C4-2B (cell line): ENCODE measurements at regions not wholly inside any gene's neighbourhood (a gene's known extent, or its start where the extent isn't known, plus 50 kb on each side); places are given as distances from the start of the nearest gene placed in this dataset.

Experiments used
- H3K27ac ChIP-seq: fragments of 450-650 bp; 2 replicates; pipeline ENCODE4 v1.5.1; 2017
- CTCF ChIP-seq: fragments of 450-650 bp; conservative IDR thresholded peaks from 2 replicates; pipeline ENCODE4 v1.5.1; 2017; ENCODE audit warnings: mild to moderate bottlenecking
- ZFX ChIP-seq: fragments of 450-650 bp; IDR thresholded peaks from 2 replicates; pipeline ENCODE4 v1.6.1; 2017

- H3K27ac ChIP-seq: no peak overlapping the region
- TF ChIP-seq CTCF: no peak
- TF ChIP-seq ZFX: no peak
Observed at GRCh38 chr13:68608147-68608546, 1378.0 kb upstream of the PCDH9 start.

- H3K27ac ChIP-seq: no peak overlapping the region
- TF ChIP-seq ZFX: no peak
- no peak for TF ChIP-seq CTCF
Observed at GRCh38 chr13:68597641-68598040, 1367.5 kb upstream of the PCDH9 start.

GRCh38 chr13:68588623-68589022, 1358.5 kb upstream of the PCDH9 start:
- H3K27ac ChIP-seq: no peak overlapping the region
- no peak for TF ChIP-seq CTCF

GRCh38 chr13:68584776-68585175, 1354.6 kb upstream of the PCDH9 start:
- no peak overlapping the region for H3K27ac ChIP-seq
- no peak for TF ChIP-seq ZFX
- TF ChIP-seq CTCF: no peak

DNA sequence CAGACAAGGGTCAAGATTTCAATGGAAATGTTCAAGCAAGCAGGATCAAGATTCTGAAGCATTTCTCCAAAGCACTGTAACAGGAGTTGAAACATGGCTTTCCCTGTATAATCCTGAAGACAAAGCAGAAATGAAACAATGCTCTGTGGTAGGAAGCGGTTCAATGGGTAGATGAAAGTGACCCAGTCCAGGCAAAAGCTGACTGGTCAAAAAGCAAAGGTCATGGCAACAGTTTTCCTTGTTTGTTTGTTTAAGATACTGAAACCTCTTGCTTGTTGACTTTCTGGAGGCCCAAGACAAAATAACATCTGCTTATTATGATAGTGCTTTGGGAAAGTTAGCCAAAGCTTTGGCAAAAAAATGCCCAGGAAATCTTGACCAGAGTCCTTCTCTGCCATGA, 1343.9 kb upstream of the PCDH9 start:
- TF ChIP-seq CTCF (no peak), ZFX (no peak)
- H3K27ac ChIP-seq: no peak overlapping the region

- TF ChIP-seq CTCF (no peak), ZFX (no peak)
- no peak overlapping the region for H3K27ac ChIP-seq
Observed at GRCh38 chr13:68551701-68552522, 1321.8 kb upstream of the PCDH9 start.

GRCh38 chr13:68550330-68550729, 1320.2 kb upstream of the PCDH9 start:
- no peak overlapping the region for H3K27ac ChIP-seq
- TF ChIP-seq ZFX (no peak), CTCF (no peak)
